Activated T-cell treated with anti-CD3 and anti-CD28 coated beads, Interleukin-2, amount 50 U/mL, for 24 hours (primary cell): ENCODE measurements at regions not wholly inside any gene's neighbourhood (a gene's known extent, or its start where the extent isn't known, plus 50 kb on each side); places are given as distances from the start of the nearest gene placed in this dataset.

Experiments used
- DNase-seq: peaks from one replicate; pipeline ENCODE4 v3.0.0-alpha.2; 2020
- H3K27ac Mint-ChIP-seq: 2 replicates; pipeline ENCODE4 v1.8.0; 2020; ENCODE audit warnings: mild to moderate bottlenecking, mixed read lengths
- H3K27me3 Mint-ChIP-seq: 2 replicates; pipeline ENCODE4 v1.8.0; 2020; ENCODE audit warnings: mixed read lengths
- H3K36me3 Mint-ChIP-seq: 2 replicates; pipeline ENCODE4 v1.8.0; 2020; ENCODE audit warnings: low read depth, mixed read lengths
- H3K4me1 Mint-ChIP-seq: 2 replicates; pipeline ENCODE4 v1.8.0; 2020; ENCODE audit warnings: low read depth, mixed read lengths
- H3K4me3 Mint-ChIP-seq: 2 replicates; pipeline ENCODE4 v1.8.0; 2020; ENCODE audit warnings: mild to moderate bottlenecking, moderate library complexity, mixed read lengths
- H3K9me3 Mint-ChIP-seq: 2 replicates; pipeline ENCODE4 v1.8.0; 2020; ENCODE audit warnings: mixed read lengths

DNA sequence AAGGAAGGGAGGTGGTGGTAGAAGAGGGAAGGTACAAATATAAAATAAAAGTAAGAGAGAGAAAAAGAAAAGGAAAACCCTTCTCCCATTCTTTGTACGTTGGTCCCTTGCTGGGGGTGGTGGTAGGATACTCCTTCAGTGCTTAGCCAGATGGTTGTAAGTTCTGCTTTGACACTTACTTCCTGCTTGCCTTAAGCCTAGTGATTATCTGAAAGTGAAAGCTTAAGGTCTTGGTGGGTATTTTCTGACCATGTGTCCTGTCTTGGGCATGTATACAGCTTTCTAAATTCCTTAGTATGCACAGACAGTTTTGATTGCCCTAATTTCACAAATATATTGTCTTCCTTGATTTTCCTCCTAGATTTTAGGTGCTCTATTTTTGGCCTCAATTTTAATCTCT is 314.8 kb downstream of the PCDH17 start:
- Mint-ChIP-seq H3K27ac (no peak overlapping the region), H3K4me3 (no peak overlapping the region), H3K36me3 (no peaks in the 10 kb centered on the region), H3K27me3 (no peaks in the 10 kb centered on the region), H3K9me3 (peaks cover 23% of the 10 kb centered on the region), H3K4me1 (no peaks in the 10 kb centered on the region)
- no peak for DNase-seq

GRCh38 chr13:57948884-57949283 is 317.3 kb downstream of the PCDH17 start:
- DNase-seq: no peak
- Mint-ChIP-seq H3K9me3 (peaks cover 29% of the 10 kb centered on the region), H3K4me1 (no peaks in the 10 kb centered on the region), H3K36me3 (no peaks in the 10 kb centered on the region), H3K27me3 (no peaks in the 10 kb centered on the region), H3K27ac (no peak overlapping the region), H3K4me3 (no peak overlapping the region)

DNA sequence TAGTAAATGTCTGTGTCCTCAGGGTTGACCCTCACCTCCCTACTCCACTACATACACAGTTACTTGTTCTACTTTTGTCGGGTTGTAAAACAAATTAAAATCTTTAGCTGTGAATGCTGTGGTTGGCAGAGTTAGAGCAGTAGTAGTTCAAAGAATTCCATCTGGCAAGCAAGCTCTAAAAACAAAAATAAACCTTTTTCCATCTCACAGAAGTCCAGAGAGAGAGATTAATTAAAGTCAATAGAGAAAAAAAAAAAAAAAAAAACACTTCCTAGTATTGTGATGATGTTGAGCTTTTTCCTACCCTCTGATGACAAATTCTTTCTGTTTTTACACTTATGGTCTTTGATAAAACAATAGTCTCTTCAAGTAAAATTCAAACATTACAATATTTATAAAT is 338.4 kb downstream of the PCDH17 start:
- Mint-ChIP-seq H3K27me3 (no peaks in the 10 kb centered on the region), H3K4me3 (no peak overlapping the region), H3K4me1 (no peaks in the 10 kb centered on the region), H3K36me3 (no peaks in the 10 kb centered on the region), H3K9me3 (peaks cover 40% of the 10 kb centered on the region), H3K27ac (no peak overlapping the region)
- no peak for DNase-seq

- Mint-ChIP-seq H3K4me1 (no peaks in the 10 kb centered on the region), H3K27ac (no peak overlapping the region), H3K4me3 (no peak overlapping the region), H3K27me3 (no peaks in the 10 kb centered on the region), H3K9me3 (peaks cover 36% of the 10 kb centered on the region), H3K36me3 (no peaks in the 10 kb centered on the region)
- DNase-seq: no peak
These were observed 338.9 kb downstream of the PCDH17 start for GRCh38 chr13:57970404-57970803.

- Mint-ChIP-seq H3K27me3 (no peaks in the 10 kb centered on the region), H3K4me3 (no peak overlapping the region), H3K36me3 (no peaks in the 10 kb centered on the region), H3K4me1 (no peaks in the 10 kb centered on the region), H3K27ac (no peak overlapping the region), H3K9me3 (peaks cover 33% of the 10 kb centered on the region)
- no peak for DNase-seq
These were observed 351.2 kb downstream of the PCDH17 start for GRCh38 chr13:57982782-57983181.

DNA sequence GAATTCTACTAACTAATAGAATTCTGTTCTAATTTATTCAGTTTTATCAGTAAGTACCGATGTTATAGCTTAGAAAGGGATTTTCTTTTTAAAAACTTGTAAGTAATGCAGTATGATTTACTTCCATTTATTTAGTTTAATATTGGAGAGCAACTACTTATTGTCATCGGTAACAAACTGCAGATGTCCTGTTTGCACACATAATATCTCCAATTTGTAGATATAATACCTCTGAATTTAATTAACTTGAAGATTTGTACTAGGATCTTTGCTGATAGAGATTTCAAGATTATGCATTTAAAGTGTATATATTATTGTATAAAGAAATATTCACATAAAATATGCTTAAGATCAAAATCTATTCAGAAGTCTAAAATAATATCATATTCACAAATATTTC is 356.7 kb downstream of the PCDH17 start:
- H3K4me3 Mint-ChIP-seq: no peak overlapping the region
- no peak for DNase-seq

GRCh38 chr13:57991041-57991440 is 359.5 kb downstream of the PCDH17 start:
- Mint-ChIP-seq H3K4me1 (no peaks in the 10 kb centered on the region), H3K4me3 (no peak overlapping the region), H3K27me3 (no peaks in the 10 kb centered on the region), H3K9me3 (peaks cover 25% of the 10 kb centered on the region), H3K27ac (no peak overlapping the region), H3K36me3 (no peaks in the 10 kb centered on the region)
- no peak for DNase-seq

More for the DNA sequence above, 356.7 kb downstream of the PCDH17 start:
- Mint-ChIP-seq H3K4me1 (no peaks in the 10 kb centered on the region), H3K36me3 (no peaks in the 10 kb centered on the region), H3K27me3 (no peaks in the 10 kb centered on the region), H3K27ac (no peak overlapping the region), H3K9me3 (peaks cover 29% of the 10 kb centered on the region)

- Mint-ChIP-seq H3K4me1 (no peaks in the 10 kb centered on the region), H3K27ac (no peak overlapping the region), H3K27me3 (no peaks in the 10 kb centered on the region), H3K9me3 (peaks cover 18% of the 10 kb centered on the region), H3K36me3 (no peaks in the 10 kb centered on the region), H3K4me3 (no peak overlapping the region)
- no peak for DNase-seq
These were observed 360.9 kb downstream of the PCDH17 start for GRCh38 chr13:57992416-57992815.

DNA sequence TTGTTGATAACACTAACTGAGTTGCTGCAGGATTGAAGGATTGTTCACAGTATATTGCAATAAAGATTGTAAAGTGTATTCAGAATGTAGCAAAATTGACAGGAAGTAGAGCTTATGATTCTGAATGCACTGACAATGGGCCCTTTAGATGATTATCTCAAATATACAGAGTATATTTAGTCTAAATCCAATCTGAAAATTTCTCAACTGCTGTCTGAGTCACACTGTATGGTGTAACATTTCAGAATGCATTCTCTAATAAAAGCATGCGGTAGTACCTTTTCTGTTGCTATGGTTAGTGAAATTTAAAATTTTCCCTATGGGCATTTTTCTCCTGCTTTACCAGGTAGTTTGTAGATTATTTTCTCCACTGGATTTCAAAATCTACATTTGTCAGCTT is 365.2 kb downstream of the PCDH17 start:
- Mint-ChIP-seq H3K27ac (no peak overlapping the region), H3K9me3 (peaks cover 19% of the 10 kb centered on the region), H3K4me3 (no peak overlapping the region), H3K36me3 (no peaks in the 10 kb centered on the region), H3K27me3 (no peaks in the 10 kb centered on the region), H3K4me1 (no peaks in the 10 kb centered on the region)
- DNase-seq: no peak

GRCh38 chr13:58004751-58005150 is 373.2 kb downstream of the PCDH17 start:
- H3K27ac Mint-ChIP-seq: no peak overlapping the region
- no peak for DNase-seq
- H3K36me3 Mint-ChIP-seq: no peaks in the 10 kb centered on the region
- no peaks in the 10 kb centered on the region for H3K4me1 Mint-ChIP-seq
- H3K9me3 Mint-ChIP-seq: peaks cover 19% of the 10 kb centered on the region
- H3K27me3 Mint-ChIP-seq: no peaks in the 10 kb centered on the region
- H3K4me3 Mint-ChIP-seq: no peak overlapping the region

DNA sequence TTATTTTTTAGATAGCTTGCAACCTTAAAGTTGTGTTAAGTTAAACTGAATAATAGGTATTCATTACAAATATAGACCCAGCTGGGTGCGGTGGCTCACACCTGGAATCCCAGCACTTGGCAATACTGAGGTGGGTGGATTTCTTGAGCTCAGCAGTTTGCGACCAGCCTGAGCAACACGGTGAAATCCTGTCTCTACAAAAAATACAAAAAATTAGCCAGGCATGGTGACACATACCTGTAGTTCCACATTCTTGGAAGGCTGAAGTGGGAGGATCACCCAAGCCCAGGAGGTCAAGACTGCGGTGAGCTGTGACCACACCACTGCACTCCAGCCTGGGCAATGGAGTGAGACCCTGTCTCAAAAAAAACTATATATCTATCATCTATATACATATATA is 386.5 kb downstream of the PCDH17 start:
- Mint-ChIP-seq H3K27ac (no peak overlapping the region), H3K4me1 (no peaks in the 10 kb centered on the region), H3K27me3 (no peaks in the 10 kb centered on the region), H3K9me3 (peaks cover 5% of the 10 kb centered on the region), H3K4me3 (no peak overlapping the region), H3K36me3 (no peaks in the 10 kb centered on the region)
- no peak for DNase-seq

DNA sequence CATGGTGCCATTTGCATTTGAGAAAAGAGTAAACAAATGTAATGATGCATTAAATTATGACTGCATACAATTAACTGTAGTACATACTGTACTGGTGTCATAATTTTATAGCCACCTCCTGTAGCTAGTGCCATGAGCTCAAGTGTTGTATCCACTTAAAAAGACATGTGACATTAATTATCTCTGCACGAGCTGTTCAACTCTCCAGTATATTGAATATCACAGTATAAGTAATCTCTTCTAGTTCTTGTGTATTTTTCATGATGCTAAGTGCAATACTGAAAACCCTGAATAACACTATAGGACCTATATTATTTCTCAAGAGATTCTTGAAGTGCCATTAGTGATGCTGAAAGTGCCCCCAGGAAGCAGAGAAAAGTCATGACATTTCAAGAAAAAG is 387.3 kb downstream of the PCDH17 start:
- no peaks in the 10 kb centered on the region for H3K36me3 Mint-ChIP-seq
- no peaks in the 10 kb centered on the region for H3K4me1 Mint-ChIP-seq
- peaks cover 5% of the 10 kb centered on the region for H3K9me3 Mint-ChIP-seq
- H3K4me3 Mint-ChIP-seq: no peak overlapping the region
- H3K27ac Mint-ChIP-seq: no peak overlapping the region
- DNase-seq: no peak
- H3K27me3 Mint-ChIP-seq: no peaks in the 10 kb centered on the region

GRCh38 chr13:58024103-58024502 is 392.6 kb downstream of the PCDH17 start:
- Mint-ChIP-seq H3K27ac (no peak overlapping the region), H3K4me1 (no peaks in the 10 kb centered on the region), H3K27me3 (no peaks in the 10 kb centered on the region), H3K36me3 (no peaks in the 10 kb centered on the region), H3K9me3 (peaks cover 11% of the 10 kb centered on the region), H3K4me3 (no peak overlapping the region)
- no peak for DNase-seq

DNA sequence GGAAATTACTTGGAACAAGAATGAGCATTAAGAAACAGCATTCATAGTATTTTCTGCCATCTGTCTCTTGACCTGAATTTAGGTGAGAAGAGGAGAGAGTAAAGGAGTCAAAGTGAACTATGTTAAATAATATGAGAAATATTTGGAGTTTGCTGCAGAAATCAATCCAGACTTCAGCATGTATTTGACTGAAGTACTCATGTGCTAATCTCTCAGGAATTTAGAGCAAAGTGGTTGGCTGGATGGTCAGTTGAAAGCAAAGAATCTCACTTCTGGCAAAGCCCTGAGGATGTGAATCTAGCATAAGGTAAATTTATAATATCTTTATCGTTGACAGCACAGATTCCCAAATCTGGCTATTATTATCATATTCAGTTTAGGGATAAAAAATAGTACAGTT is 394.3 kb downstream of the PCDH17 start:
- Mint-ChIP-seq H3K36me3 (no peaks in the 10 kb centered on the region), H3K4me1 (no peaks in the 10 kb centered on the region), H3K27me3 (no peaks in the 10 kb centered on the region), H3K9me3 (peaks cover 10% of the 10 kb centered on the region), H3K4me3 (no peak overlapping the region), H3K27ac (no peak overlapping the region)
- DNase-seq: no peak

DNA sequence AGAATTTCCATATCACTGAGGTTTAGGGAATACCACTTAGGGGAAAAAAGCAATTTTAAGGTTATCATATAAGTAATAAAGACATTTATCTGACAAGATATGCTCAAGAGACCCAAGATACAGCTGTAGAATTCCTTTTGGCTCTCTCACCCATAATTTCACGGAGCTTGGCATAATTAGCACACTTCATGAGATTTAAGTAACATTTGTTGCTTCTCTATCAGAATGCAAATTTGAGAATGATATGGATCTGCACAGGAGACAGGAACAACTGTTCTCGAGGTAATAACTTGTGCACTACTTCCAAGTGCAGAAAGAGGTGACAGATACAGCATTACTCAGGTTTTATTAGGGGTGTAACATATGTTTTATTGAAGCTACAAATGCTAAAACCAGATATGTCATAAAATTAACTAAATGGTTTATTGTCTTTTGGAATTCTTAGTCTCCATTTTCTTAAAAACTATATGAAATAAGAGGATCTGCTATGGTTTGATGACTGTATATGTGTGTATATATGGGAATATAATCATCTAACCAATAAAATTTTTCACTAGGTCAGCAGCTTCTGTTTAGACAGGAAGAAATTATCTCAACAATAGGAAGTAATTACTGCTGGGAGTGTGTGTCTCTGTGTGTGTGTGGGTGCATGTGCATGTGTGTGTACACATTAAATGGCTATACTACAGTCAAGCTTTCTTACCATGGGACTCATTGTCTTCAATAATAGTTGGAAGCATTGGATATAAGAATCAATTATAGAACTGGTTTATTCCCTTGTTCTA is 401.3 kb downstream of the PCDH17 start:
- Mint-ChIP-seq H3K4me1 (no peaks in the 10 kb centered on the region), H3K27ac (no peak overlapping the region), H3K4me3 (no peak overlapping the region), H3K9me3 (peaks cover 5% of the 10 kb centered on the region), H3K27me3 (no peaks in the 10 kb centered on the region), H3K36me3 (no peaks in the 10 kb centered on the region)
- no peak for DNase-seq

- no peak for DNase-seq
- Mint-ChIP-seq H3K4me3 (no peak overlapping the region), H3K27me3 (no peaks in the 10 kb centered on the region), H3K27ac (no peak overlapping the region), H3K4me1 (no peaks in the 10 kb centered on the region), H3K9me3 (peaks cover 10% of the 10 kb centered on the region), H3K36me3 (no peaks in the 10 kb centered on the region)
These were observed 412.4 kb downstream of the PCDH17 start for GRCh38 chr13:58043971-58044370.
